ENCODE measurements at regions not wholly inside any gene's neighbourhood (a gene's known extent, or its start where the extent isn't known, plus 50 kb on each side); places are given as distances from the start of the nearest gene placed in this dataset.

- no peak for DNase-seq (ENCODE audit: low read depth)
- TF ChIP-seq, protein P1, sequence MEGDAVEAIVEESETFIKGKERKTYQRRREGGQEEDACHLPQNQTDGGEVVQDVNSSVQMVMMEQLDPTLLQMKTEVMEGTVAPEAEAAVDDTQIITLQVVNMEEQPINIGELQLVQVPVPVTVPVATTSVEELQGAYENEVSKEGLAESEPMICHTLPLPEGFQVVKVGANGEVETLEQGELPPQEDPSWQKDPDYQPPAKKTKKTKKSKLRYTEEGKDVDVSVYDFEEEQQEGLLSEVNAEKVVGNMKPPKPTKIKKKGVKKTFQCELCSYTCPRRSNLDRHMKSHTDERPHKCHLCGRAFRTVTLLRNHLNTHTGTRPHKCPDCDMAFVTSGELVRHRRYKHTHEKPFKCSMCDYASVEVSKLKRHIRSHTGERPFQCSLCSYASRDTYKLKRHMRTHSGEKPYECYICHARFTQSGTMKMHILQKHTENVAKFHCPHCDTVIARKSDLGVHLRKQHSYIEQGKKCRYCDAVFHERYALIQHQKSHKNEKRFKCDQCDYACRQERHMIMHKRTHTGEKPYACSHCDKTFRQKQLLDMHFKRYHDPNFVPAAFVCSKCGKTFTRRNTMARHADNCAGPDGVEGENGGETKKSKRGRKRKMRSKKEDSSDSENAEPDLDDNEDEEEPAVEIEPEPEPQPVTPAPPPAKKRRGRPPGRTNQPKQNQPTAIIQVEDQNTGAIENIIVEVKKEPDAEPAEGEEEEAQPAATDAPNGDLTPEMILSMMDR (IDR thresholded peaks at IDR 0.05; ENCODE audit: insufficient read depth, low read depth, low read length, missing control alignments) = no peak
- H3K4me3 ChIP-seq (ENCODE audit: low read depth, low read length) = no peak overlapping the region
Observed at GRCh38 chr7:47685712-47686376, 103.9 kb upstream of the TNS3 start.

DNA sequence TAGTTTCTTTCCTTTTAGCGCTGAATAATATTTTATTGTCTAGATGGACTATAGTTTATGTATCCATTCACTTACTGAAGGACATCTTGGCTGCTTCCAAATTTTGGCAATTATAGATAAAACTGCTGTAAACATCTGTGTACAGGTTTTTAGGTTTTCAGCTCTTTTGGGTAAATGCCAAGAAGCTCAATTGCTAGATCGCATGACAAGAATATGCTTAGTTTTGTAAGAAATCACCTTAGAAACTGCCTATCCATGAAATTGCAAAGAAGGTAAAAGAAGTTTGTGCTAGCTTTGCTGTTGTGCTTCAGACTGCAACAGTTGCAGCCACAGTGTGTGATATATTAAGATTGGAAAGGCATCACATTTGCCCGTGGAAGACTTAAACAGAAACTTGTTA, 103.2 kb upstream of the TNS3 start:
- no peak for DNase-seq (ENCODE audit: low read depth)
- TF ChIP-seq, protein P1 (IDR thresholded peaks at IDR 0.05; ENCODE audit: insufficient read depth, low read depth, low read length, missing control alignments) = no peak

DNA sequence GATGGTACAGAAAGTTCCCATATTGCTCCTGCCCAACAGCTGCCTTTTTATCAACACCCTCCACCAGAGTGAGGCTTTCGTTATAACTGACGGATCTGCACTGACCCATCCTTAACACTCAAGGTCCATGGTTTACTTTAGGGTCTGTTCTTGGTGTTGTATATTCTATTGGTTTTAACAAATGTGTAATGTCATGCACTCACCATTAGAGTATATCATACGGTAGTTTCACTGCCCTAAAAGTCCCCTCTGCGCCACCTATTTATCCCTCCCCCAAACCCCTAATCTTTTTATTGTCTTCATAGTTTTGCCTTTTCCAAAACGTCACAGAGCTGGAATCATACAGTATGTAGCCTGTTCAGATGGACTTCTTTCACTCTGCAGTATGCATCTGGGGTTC, 102.8 kb upstream of the TNS3 start:
- DNase-seq (ENCODE audit: low read depth) = no peak
- no peak overlapping the region for H3K4me3 ChIP-seq (ENCODE audit: low read depth, low read length)
- TF ChIP-seq, protein P1 (IDR thresholded peaks at IDR 0.05; ENCODE audit: insufficient read depth, low read depth, low read length, missing control alignments) = no peak

More for the DNA sequence above, 103.2 kb upstream of the TNS3 start:
- no peak overlapping the region for H3K4me3 ChIP-seq (ENCODE audit: low read depth, low read length)

- no peak for DNase-seq (ENCODE audit: low read depth)
- TF ChIP-seq, protein P1 (IDR thresholded peaks at IDR 0.05; ENCODE audit: insufficient read depth, low read depth, low read length, missing control alignments) = no peak
- H3K4me3 ChIP-seq (ENCODE audit: low read depth, low read length) = no peak overlapping the region
Observed at GRCh38 chr7:47683485-47683898, 101.6 kb upstream of the TNS3 start.

GRCh38 chr7:47682874-47683273, 101.0 kb upstream of the TNS3 start:
- DNase-seq (ENCODE audit: low read depth) = no peak
- H3K4me3 ChIP-seq (ENCODE audit: low read depth, low read length) = no peak overlapping the region
- TF ChIP-seq, protein P1 (IDR thresholded peaks at IDR 0.05; ENCODE audit: insufficient read depth, low read depth, low read length, missing control alignments) = no peak

DNA sequence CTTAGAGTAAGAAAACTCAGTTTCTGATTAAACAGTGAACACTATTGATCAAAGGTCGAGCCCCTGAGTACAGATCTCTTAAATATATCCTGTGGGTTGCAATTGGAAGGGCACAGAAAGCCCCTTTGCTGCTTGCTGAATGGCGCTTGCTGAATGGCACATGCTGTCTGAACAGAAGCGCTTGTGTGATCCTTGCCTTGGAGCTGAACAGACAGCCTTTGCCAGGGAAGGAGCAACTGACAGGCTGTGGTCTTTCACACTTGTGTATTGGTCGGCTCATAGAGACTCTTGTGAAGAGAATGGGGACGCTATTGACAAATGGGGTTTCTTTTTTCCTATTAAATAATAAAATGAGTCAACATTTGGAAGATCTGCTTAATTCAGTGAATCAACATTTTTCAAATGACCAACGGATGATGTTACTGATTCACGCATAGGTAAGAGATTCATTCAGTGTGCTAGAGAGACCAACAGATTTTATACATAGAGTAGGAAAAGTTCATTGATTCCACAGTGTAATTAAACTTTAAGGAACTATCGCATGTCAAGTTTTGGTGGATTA, 99.4 kb upstream of the TNS3 start:
- no peak overlapping the region for H3K4me3 ChIP-seq (ENCODE audit: low read depth, low read length)
- no peak for DNase-seq (ENCODE audit: low read depth)

More for the DNA sequence above, 99.4 kb upstream of the TNS3 start:
- TF ChIP-seq, protein P1 (IDR thresholded peaks at IDR 0.05; ENCODE audit: insufficient read depth, low read depth, low read length, missing control alignments) = no peak
